GM12892 (cell line): ENCODE measurements at regions not wholly inside any gene's neighbourhood (a gene's known extent, or its start where the extent isn't known, plus 50 kb on each side); places are given as distances from the start of the nearest gene placed in this dataset.

Experiments used
- POLR2A ChIP-seq: IDR thresholded peaks from 2 replicates; pipeline ENCODE4 v1.6.1; 2011; ENCODE audit warnings: low read depth, low read length, control low read depth
- TAF1 ChIP-seq: IDR thresholded peaks from 2 replicates; pipeline ENCODE4 v1.6.1; 2011; ENCODE audit warnings: low read depth, mild to moderate bottlenecking, control low read depth, low read length, borderline replicate concordance

DNA sequence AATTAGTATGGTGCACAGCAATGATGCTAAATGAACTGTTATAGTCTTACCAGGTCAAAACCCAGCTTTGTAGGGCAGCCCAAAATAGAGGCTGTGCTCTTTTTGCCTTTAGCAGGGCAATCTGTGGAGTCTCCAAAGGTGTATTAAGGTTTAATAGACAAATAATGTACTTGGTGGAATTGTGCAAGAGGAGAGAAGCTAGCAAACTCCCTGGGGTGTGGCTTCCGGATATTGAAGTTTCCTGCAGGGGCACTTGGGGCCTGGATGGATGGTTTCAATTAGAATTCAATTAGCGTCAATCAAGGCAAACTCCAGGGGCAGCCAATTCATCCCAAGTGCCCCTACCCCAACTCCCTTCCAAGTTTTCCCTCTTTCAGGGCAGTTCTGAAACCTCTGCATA lies 285.8 kb downstream of the UTP18 start:
- TF ChIP-seq TAF1 (no peak), POLR2A (no peak)
